GM23248 (cell line): ENCODE measurements at regions not wholly inside any gene's neighbourhood (a gene's known extent, or its start where the extent isn't known, plus 50 kb on each side); places are given as distances from the start of the nearest gene placed in this dataset.

Experiments
- EZH2 ChIP-seq: fragments of 200-600 bp; sonication (generic); IDR thresholded peaks from 2 replicates; pipeline ENCODE4 v1.6.1; 2018; ENCODE audit warnings: antibody characterized with exemption, mild to moderate bottlenecking; ENCODE audit not compliant: insufficient read depth, poor library complexity, severe bottlenecking
- EZH2phosphoT487 ChIP-seq: fragments of 200-600 bp; sonication (generic); IDR thresholded peaks from 2 replicates; pipeline ENCODE4 v1.6.1; 2018; ENCODE audit warnings: antibody characterized with exemption, moderate library complexity, mild to moderate bottlenecking, low read depth; ENCODE audit not compliant: insufficient read depth

- TF ChIP-seq EZH2 (no peak), EZH2phosphoT487 (no peak)
Observed at GRCh38 chr10:20343036-20343435, 526.8 kb downstream of the PLXDC2 start.
